Gastroesophageal sphincter (tissue), 4 donors: ENCODE measurements at regions not wholly inside any gene's neighbourhood (a gene's known extent, or its start where the extent isn't known, plus 50 kb on each side); places are given as distances from the start of the nearest gene placed in this dataset.

ENCODE experiments used
- ATAC-seq: fragments of 150-250 bp; one replicate; pipeline ENCODE4 v1.9.1; 2016; ENCODE audit warnings: mild to moderate bottlenecking, moderate library complexity
- H3K27ac ChIP-seq, 4 donors: fragments of 200-600 bp; sonication (generic) in 3 of 4; 1 replicate in 3 of 4; 2 replicates in 1 of 4; pipeline ENCODE4 v1.5.1; 2016 to 2019
- H3K27me3 ChIP-seq: fragments of 200-600 bp; sonication (generic); one replicate; pipeline ENCODE4 v1.5.1; 2019
- H3K36me3 ChIP-seq, 2 donors: fragments of 200-600 bp; sonication (generic); one replicate each; pipeline ENCODE4 v1.5.1; 2019; ENCODE audit warnings: control low read depth in 1 of 2
- H3K4me1 ChIP-seq, 3 donors: fragments of 200-600 bp; sonication (generic); 1 replicate in 2 of 3; 2 replicates in 1 of 3; pipeline ENCODE4 v1.5.1; 2016 to 2019; ENCODE audit warnings: control low read depth in 2 of 3
- H3K4me3 ChIP-seq, 2 donors: fragments of 200-600 bp; sonication (generic); one replicate each; pipeline ENCODE4 v1.5.1; 2019; ENCODE audit warnings: mild to moderate bottlenecking in 1 of 2, moderate library complexity in 1 of 2
- H3K9me3 ChIP-seq, 3 donors: fragments of 200-600 bp; sonication (generic); one replicate each; pipeline ENCODE4 v1.5.1; 2017 to 2019; ENCODE audit warnings: control low read depth in 2 of 3
- EP300 ChIP-seq: sonication (generic); formaldehyde crosslinking; IDR thresholded peaks from one replicate; pipeline ENCODE4 v1.6.1; 2017; ENCODE audit warnings: antibody characterized with exemption, mild to moderate bottlenecking
- POLR2A ChIP-seq, 2 donors: fragments of 450-650 bp; IDR thresholded peaks; one replicate each; pipeline ENCODE4 v1.6.1; 2017; ENCODE audit warnings: antibody characterized with exemption in 2 of 2, mild to moderate bottlenecking in 2 of 2, moderate library complexity in 1 of 2
- POLR2AphosphoS5 ChIP-seq: sonication (generic); formaldehyde crosslinking; IDR thresholded peaks from one replicate; pipeline ENCODE4 v1.6.1; 2017; ENCODE audit warnings: antibody characterized with exemption
- WGBS, 2 donors: methylation state at CpG; one replicate each; pipeline ENCODE4 v1.1.5; 2018; ENCODE audit warnings: low coverage in 1 of 2; 5-methylcytosine and 5-hydroxymethylcytosine counted together
- TF ChIP-seq, protein P1 (sequence below), 4 experiments: fragments of 200-600 bp in 2 of 4; fragments of 450-650 bp in 2 of 4; sonication (generic) in 1 of 4; IDR thresholded peaks; one replicate each; pipeline ENCODE4 v1.5.1; 2017 to 2019; ENCODE audit warnings: antibody characterized with exemption in 4 of 4, mild to moderate bottlenecking in 2 of 4, moderate library complexity in 2 of 4

DNA sequence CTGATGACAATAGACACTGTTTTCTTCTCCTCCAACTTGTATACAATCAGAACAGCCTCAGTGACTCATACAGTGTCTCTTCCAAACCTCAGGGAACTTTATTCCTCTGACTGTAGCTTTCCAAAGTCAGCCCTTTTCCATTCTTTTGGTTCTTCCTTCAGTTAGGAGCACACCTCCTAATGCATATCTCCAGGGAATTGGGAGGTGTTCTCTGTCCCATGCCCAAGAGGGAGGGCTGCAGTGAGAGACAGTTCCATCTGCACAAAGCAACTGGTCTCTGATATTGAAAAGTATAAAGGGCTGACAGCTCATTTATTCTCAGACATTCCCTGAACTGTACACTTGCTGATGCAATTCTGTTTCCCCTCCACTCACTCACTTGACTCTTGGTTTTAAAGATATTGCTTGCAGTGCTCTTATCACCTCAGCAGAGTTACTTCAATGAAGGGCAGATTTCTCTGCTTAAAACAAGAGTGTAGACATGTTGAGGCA is 337.8 kb upstream of the TBC1D5 start:
- no peaks in the 10 kb centered on the region for H3K36me3 ChIP-seq
- H3K9me3 ChIP-seq = no peaks in the 10 kb centered on the region
- TF ChIP-seq POLR2A (IDR thresholded peaks at IDR 0.05) (no peak), POLR2AphosphoS5 (no peak), EP300 (no peak)
- TF ChIP-seq, protein P1, sequence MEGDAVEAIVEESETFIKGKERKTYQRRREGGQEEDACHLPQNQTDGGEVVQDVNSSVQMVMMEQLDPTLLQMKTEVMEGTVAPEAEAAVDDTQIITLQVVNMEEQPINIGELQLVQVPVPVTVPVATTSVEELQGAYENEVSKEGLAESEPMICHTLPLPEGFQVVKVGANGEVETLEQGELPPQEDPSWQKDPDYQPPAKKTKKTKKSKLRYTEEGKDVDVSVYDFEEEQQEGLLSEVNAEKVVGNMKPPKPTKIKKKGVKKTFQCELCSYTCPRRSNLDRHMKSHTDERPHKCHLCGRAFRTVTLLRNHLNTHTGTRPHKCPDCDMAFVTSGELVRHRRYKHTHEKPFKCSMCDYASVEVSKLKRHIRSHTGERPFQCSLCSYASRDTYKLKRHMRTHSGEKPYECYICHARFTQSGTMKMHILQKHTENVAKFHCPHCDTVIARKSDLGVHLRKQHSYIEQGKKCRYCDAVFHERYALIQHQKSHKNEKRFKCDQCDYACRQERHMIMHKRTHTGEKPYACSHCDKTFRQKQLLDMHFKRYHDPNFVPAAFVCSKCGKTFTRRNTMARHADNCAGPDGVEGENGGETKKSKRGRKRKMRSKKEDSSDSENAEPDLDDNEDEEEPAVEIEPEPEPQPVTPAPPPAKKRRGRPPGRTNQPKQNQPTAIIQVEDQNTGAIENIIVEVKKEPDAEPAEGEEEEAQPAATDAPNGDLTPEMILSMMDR (IDR thresholded peaks at IDR 0.05) = no peak
- H3K27me3 ChIP-seq = no peaks in the 10 kb centered on the region
- H3K4me1 ChIP-seq = no peaks in the 10 kb centered on the region
- no peak overlapping the region for H3K4me3 ChIP-seq
- ATAC-seq = no peak
- H3K27ac ChIP-seq = no peak overlapping the region

GRCh38 chr3:18079739-18080138 is 337.3 kb upstream of the TBC1D5 start:
- 66 to 75% methylated on average over 3 of the region's 3 CpGs for WGBS, 2 donors
- no peak for ATAC-seq

GRCh38 chr3:18079062-18079461 is 336.6 kb upstream of the TBC1D5 start:
- no peaks in the 10 kb centered on the region for H3K9me3 ChIP-seq
- no peaks in the 10 kb centered on the region for H3K27me3 ChIP-seq
- WGBS, 2 donors = 92 to 100% methylated on average over 3 of the region's 3 CpGs
- no peak for TF ChIP-seq POLR2AphosphoS5
- TF ChIP-seq, protein P1 (IDR thresholded peaks at IDR 0.05) = no peak
- no peak for TF ChIP-seq EP300
- TF ChIP-seq POLR2A (IDR thresholded peaks at IDR 0.05) = no peak
- H3K4me3 ChIP-seq = no peak overlapping the region
- no peak overlapping the region for H3K27ac ChIP-seq
- H3K4me1 ChIP-seq = no peaks in the 10 kb centered on the region
- H3K36me3 ChIP-seq = no peaks in the 10 kb centered on the region
- ATAC-seq = no peak

More at GRCh38 chr3:18079739-18080138, 337.3 kb upstream of the TBC1D5 start:
- no peaks in the 10 kb centered on the region for H3K4me1 ChIP-seq
- H3K27me3 ChIP-seq = no peaks in the 10 kb centered on the region
- H3K27ac ChIP-seq = no peak overlapping the region
- TF ChIP-seq POLR2AphosphoS5 (no peak), POLR2A (IDR thresholded peaks at IDR 0.05) (no peak), EP300 (no peak)
- TF ChIP-seq, protein P1 (IDR thresholded peaks at IDR 0.05) = no peak
- no peaks in the 10 kb centered on the region for H3K36me3 ChIP-seq
- H3K4me3 ChIP-seq = no peak overlapping the region
- no peaks in the 10 kb centered on the region for H3K9me3 ChIP-seq

DNA sequence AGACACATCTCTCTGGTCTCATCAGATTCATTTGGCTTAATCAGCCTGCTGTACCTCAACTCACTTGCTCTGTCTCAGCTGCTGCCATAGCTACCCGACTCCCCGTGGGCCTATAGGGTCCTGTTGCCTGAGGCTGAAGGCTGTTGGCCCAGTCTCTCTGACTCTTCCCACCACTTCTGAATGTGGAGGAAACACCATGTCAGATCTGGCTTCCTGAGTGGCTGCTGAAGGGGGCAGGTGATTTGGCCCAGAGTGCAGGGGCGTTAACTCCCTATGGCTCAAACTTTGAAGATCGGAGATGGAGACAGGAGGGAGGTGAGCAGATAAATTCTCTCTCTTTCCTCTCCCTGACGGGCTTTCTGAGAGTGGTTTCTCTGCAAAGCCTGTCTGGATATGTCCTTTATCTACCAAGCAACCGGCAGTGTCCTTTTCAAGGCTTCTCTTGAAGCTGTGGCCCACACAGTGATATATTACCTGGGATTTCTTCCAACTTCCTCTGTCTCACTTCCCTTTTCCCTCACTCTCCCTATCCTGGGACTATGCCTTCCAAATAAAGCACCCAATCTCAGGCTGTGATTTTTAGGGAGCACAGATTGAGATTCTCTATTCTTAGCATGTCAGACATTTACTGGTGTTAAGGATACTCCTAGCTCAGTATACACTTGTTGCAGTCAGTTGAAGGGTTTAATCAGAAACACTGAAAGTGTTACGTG is 334.9 kb upstream of the TBC1D5 start:
- H3K4me3 ChIP-seq = no peak overlapping the region
- no peaks in the 10 kb centered on the region for H3K4me1 ChIP-seq
- no peak for ATAC-seq
- H3K36me3 ChIP-seq = no peaks in the 10 kb centered on the region
- no peaks in the 10 kb centered on the region for H3K9me3 ChIP-seq
- no peak overlapping the region for H3K27ac ChIP-seq
- TF ChIP-seq, protein P1 (IDR thresholded peaks at IDR 0.05) = no peak
- no peak for TF ChIP-seq POLR2AphosphoS5
- TF ChIP-seq EP300 = no peak
- no peak for TF ChIP-seq POLR2A (IDR thresholded peaks at IDR 0.05)
- no peaks in the 10 kb centered on the region for H3K27me3 ChIP-seq
- WGBS, 2 donors = 64 to 75% methylated on average over 2 to 5 of the region's 7 CpGs

DNA sequence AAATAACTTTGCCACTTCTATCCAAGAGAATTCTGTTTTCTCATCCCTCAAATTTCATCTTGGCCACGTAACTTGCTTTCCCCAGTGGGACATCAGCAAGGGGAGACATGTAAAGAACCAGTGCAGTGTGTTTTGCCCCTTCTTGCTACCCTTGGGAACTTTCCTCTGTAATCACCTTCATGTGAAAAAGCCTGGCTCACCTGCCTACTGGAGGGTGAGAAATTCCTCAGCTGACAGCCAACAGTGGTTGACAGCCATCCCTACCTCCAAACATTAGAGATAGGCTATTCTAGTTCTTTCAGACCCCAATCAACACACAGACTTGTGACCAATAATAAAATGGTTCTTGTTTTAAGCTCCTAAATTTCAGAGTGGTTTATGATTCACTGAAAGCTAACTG is 333.9 kb upstream of the TBC1D5 start:
- WGBS, 2 donors = 91 to 100% methylated on average over 1 of the region's 1 CpG
- Histone ChIP-seq H3K4me3 (no peak overlapping the region), H3K36me3 (no peaks in the 10 kb centered on the region), H3K27me3 (no peaks in the 10 kb centered on the region), H3K27ac (no peak overlapping the region), H3K9me3 (no peaks in the 10 kb centered on the region), H3K4me1 (no peaks in the 10 kb centered on the region)
- no peak for ATAC-seq
- TF ChIP-seq EP300 (no peak), POLR2A (IDR thresholded peaks at IDR 0.05) (no peak), POLR2AphosphoS5 (no peak)
- TF ChIP-seq, protein P1 (IDR thresholded peaks at IDR 0.05) = no peak
